GM23338 (cell line): ENCODE measurements at regions not wholly inside any gene's neighbourhood (a gene's known extent, or its start where the extent isn't known, plus 50 kb on each side); places are given as distances from the start of the nearest gene placed in this dataset.

Experiments
- ATAC-seq: fragments of 200-7000 bp; cut with Tn5 transposase; 3 replicates; pipeline ENCODE4 v1.9.1; 2020
- DNase-seq: peaks from one replicate; pipeline ENCODE4 v3.0.0-alpha.2; 2015; ENCODE audit warnings: low spot score
- H2AFZ ChIP-seq: fragments of 200-600 bp; sonication (generic); 2 replicates; pipeline ENCODE4 v1.8.0; 2016; ENCODE audit warnings: antibody characterized with exemption, mild to moderate bottlenecking, moderate library complexity
- H3F3A ChIP-seq: fragments of 200-600 bp; sonication (generic); replicated peaks from 2 replicates; pipeline ENCODE4 v1.8.0; 2017; ENCODE audit warnings: antibody characterized with exemption, mixed run types, low read depth
- H3K27ac ChIP-seq: fragments of 200-600 bp; sonication (generic); 2 replicates; pipeline ENCODE4 v1.6.1; 2016; ENCODE audit warnings: low read depth
- H3K27me3 ChIP-seq: fragments of 200-600 bp; sonication (generic); 2 replicates; pipeline ENCODE4 v1.8.0; 2016; ENCODE audit warnings: mild to moderate bottlenecking, mixed run types, moderate library complexity; ENCODE audit not compliant: insufficient read depth
- H3K36me3 ChIP-seq: fragments of 200-600 bp; sonication (generic); 2 replicates; pipeline ENCODE4 v1.8.0; 2016; ENCODE audit warnings: mild to moderate bottlenecking; ENCODE audit not compliant: insufficient read depth
- H3K4me1 ChIP-seq: fragments of 200-600 bp; sonication (generic); 2 replicates; pipeline ENCODE4 v1.8.0; 2016; ENCODE audit warnings: mild to moderate bottlenecking, moderate library complexity; ENCODE audit not compliant: insufficient read depth
- H3K4me2 ChIP-seq: fragments of 200-600 bp; sonication (generic); 2 replicates; pipeline ENCODE4 v1.7.1; 2017; ENCODE audit warnings: mixed run types
- H3K4me3 ChIP-seq: fragments of 200-600 bp; sonication (generic); 2 replicates; pipeline ENCODE4 v1.6.1; 2016; ENCODE audit warnings: mixed run types
- H3K79me2 ChIP-seq: fragments of 200-600 bp; sonication (generic); replicated peaks from 2 replicates; pipeline ENCODE4 v1.8.0; 2017; ENCODE audit warnings: mild to moderate bottlenecking; ENCODE audit not compliant: insufficient read depth
- H3K9me2 ChIP-seq: fragments of 200-600 bp; sonication (generic); 2 replicates; pipeline ENCODE4 v1.8.0; 2017; ENCODE audit not compliant: insufficient read depth
- H4K20me1 ChIP-seq: fragments of 200-600 bp; sonication (generic); replicated peaks from 2 replicates; pipeline ENCODE4 v1.8.0; 2017; ENCODE audit warnings: mild to moderate bottlenecking; ENCODE audit not compliant: insufficient read depth
- H3K27ac Mint-ChIP-seq: 2 replicates; pipeline ENCODE4 v1.8.0; 2020; ENCODE audit warnings: inconsistent platforms, mild to moderate bottlenecking, moderate library complexity, mixed read lengths
- H3K27me3 Mint-ChIP-seq: 3 replicates; pipeline ENCODE4 v1.8.0; 2022; ENCODE audit warnings: low read depth, mild to moderate bottlenecking, moderate library complexity, mixed read lengths, inconsistent platforms; ENCODE audit not compliant: insufficient read depth, poor library complexity
- H3K36me3 Mint-ChIP-seq: 3 replicates; pipeline ENCODE4 v1.8.0; 2021; ENCODE audit warnings: low read depth, mild to moderate bottlenecking, inconsistent platforms, moderate library complexity, mixed read lengths
- H3K4me1 Mint-ChIP-seq: 3 replicates; pipeline ENCODE4 v1.8.0; 2020; ENCODE audit warnings: mild to moderate bottlenecking, inconsistent platforms, mixed read lengths
- H3K4me3 Mint-ChIP-seq: 3 replicates; pipeline ENCODE4 v1.8.0; 2021; ENCODE audit warnings: moderate library complexity, mild to moderate bottlenecking, inconsistent platforms, mixed read lengths
- H3K9me3 Mint-ChIP-seq: 3 replicates; pipeline ENCODE4 v1.8.0; 2020; ENCODE audit warnings: moderate library complexity, mild to moderate bottlenecking, inconsistent platforms, mixed read lengths
- CTCF ChIP-seq, 2 experiments: fragments of 200-600 bp in 1 of 2; sonication (generic) in 1 of 2; conservative IDR thresholded peaks; 2 replicates each; pipeline versions ENCODE4 v1.5.1 to v1.6.1; 2016 to 2017; ENCODE audit warnings: antibody characterized with exemption in 2 of 2, low read depth in 2 of 2, mild to moderate bottlenecking in 2 of 2, moderate library complexity in 1 of 2
- EZH2 ChIP-seq: fragments of 200-600 bp; sonication (generic); IDR thresholded peaks from one replicate; pipeline ENCODE4 v1.8.0; 2017; ENCODE audit warnings: antibody characterized with exemption, mild to moderate bottlenecking, low read depth; ENCODE audit not compliant: unreplicated experiment
- EZH2phosphoT487 ChIP-seq: fragments of 200-600 bp; sonication (generic); IDR thresholded peaks from one replicate; pipeline ENCODE4 v1.8.1; 2018; ENCODE audit warnings: antibody characterized with exemption; ENCODE audit not compliant: unreplicated experiment
- JUNB ChIP-seq: IDR thresholded peaks from one replicate; pipeline ENCODE4 v1.6.1; 2016; ENCODE audit warnings: antibody characterized with exemption; ENCODE audit not compliant: unreplicated experiment
- NANOG ChIP-seq: IDR thresholded peaks from 2 replicates; pipeline ENCODE4 v1.6.1; 2016; ENCODE audit warnings: antibody characterized with exemption, borderline replicate concordance
- STAT1 ChIP-seq: IDR thresholded peaks from one replicate; pipeline ENCODE4 v1.6.1; 2016; ENCODE audit warnings: antibody characterized with exemption; ENCODE audit not compliant: unreplicated experiment
- ZNF114 ChIP-seq: fragments of 250-450 bp; sonication (Bioruptor Pico); IDR thresholded peaks from 2 replicates; pipeline ENCODE4 v1.5.0; 2020; ENCODE audit warnings: mild to moderate bottlenecking, moderate library complexity
- ZNF331 ChIP-seq: fragments of 250-450 bp; sonication (Bioruptor Pico); IDR thresholded peaks from 2 replicates; pipeline ENCODE4 v1.5.0; 2020; ENCODE audit warnings: low read depth, mild to moderate bottlenecking, moderate library complexity
- TF ChIP-seq, protein P1 (sequence below): IDR thresholded peaks from 2 replicates; pipeline ENCODE4 v1.6.1; 2016; ENCODE audit warnings: antibody characterized with exemption
- TF ChIP-seq, protein P2 (sequence below): fragments of 250-450 bp; sonication (Bioruptor Pico); IDR thresholded peaks from 2 replicates; pipeline ENCODE4 v1.5.0; 2020; ENCODE audit warnings: mild to moderate bottlenecking, moderate library complexity

DNA sequence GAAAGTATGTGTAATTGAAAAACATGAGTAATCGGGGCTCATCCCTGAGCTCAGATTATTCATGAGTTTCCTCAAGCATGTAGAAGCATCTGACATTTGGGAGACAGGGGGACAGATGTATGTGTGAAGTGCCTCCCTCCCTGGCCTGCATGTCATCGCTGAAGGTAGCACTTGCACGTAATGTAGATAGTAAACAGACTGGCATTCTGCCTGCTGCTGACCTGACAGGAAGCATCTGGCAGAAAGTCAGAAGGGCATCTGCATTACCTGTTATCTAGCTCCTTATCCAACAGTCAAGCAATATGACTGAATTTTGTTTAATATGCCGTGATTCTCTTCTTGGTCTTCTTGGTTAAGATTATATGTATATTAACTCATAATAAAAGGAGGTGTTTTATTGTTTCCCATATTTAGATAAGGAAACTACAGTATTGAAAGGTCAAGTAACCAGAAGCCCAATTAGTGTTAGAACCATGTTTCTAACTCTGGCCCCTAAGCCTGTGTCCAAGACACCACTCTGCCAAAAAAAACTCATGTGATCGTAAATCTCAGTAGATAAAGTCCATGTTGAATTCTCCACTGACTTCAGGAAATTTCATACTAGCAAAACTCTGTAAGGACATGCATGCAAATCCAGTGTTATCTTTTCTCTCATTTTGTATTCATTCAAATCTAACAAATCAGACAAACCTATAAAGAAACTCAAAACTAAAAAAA, 918.1 kb upstream of the MBL2 start (continued):
- TF ChIP-seq STAT1, result no peak
- TF ChIP-seq, protein P1, sequence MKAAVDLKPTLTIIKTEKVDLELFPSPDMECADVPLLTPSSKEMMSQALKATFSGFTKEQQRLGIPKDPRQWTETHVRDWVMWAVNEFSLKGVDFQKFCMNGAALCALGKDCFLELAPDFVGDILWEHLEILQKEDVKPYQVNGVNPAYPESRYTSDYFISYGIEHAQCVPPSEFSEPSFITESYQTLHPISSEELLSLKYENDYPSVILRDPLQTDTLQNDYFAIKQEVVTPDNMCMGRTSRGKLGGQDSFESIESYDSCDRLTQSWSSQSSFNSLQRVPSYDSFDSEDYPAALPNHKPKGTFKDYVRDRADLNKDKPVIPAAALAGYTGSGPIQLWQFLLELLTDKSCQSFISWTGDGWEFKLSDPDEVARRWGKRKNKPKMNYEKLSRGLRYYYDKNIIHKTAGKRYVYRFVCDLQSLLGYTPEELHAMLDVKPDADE, result no peak

DNA sequence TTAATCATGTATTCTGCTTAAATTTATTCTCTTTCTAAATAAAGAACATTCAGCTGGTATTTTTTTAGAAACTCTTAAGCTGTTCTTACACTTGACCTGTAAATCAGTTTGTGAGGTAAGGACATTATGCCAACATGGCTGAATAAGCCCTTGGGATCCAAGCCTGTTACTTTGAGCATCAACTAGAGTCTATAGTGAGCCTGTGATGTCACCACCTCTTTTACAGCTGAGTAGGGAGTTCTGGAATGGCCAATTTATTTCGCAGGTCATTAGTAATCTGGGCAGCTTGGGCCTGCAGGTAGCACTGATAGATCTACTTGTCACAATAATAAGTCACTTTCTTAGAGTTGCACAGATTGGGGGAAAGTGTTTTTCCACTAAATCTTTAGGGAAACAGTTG, 915.2 kb upstream of the MBL2 start:
- no peak overlapping the region for H3K27ac ChIP-seq
- Mint-ChIP-seq H3K36me3 (no peaks in the 10 kb centered on the region), H3K9me3 (no peaks in the 10 kb centered on the region), H3K4me3 (no peak overlapping the region), H3K27me3 (no peaks in the 10 kb centered on the region), H3K27ac (no peak overlapping the region), H3K4me1 (no peaks in the 10 kb centered on the region)
- no peak for ATAC-seq
- no peaks in the 10 kb centered on the region for H3K79me2 ChIP-seq
- H3K4me1 ChIP-seq, result no peaks in the 10 kb centered on the region
- no peak overlapping the region for H3K4me2 ChIP-seq
- no peaks in the 10 kb centered on the region; the same call in 1 of the 2 replicates for H3K9me2 ChIP-seq
- H3F3A ChIP-seq, result no peaks in the 10 kb centered on the region
- no peaks in the 10 kb centered on the region for H4K20me1 ChIP-seq
- H3K27me3 ChIP-seq, result no peaks in the 10 kb centered on the region
- H2AFZ ChIP-seq, result no peak overlapping the region
- no peak overlapping the region for H3K4me3 ChIP-seq
- no peak for DNase-seq
- no peaks in the 10 kb centered on the region for H3K36me3 ChIP-seq
- TF ChIP-seq, protein P2, sequence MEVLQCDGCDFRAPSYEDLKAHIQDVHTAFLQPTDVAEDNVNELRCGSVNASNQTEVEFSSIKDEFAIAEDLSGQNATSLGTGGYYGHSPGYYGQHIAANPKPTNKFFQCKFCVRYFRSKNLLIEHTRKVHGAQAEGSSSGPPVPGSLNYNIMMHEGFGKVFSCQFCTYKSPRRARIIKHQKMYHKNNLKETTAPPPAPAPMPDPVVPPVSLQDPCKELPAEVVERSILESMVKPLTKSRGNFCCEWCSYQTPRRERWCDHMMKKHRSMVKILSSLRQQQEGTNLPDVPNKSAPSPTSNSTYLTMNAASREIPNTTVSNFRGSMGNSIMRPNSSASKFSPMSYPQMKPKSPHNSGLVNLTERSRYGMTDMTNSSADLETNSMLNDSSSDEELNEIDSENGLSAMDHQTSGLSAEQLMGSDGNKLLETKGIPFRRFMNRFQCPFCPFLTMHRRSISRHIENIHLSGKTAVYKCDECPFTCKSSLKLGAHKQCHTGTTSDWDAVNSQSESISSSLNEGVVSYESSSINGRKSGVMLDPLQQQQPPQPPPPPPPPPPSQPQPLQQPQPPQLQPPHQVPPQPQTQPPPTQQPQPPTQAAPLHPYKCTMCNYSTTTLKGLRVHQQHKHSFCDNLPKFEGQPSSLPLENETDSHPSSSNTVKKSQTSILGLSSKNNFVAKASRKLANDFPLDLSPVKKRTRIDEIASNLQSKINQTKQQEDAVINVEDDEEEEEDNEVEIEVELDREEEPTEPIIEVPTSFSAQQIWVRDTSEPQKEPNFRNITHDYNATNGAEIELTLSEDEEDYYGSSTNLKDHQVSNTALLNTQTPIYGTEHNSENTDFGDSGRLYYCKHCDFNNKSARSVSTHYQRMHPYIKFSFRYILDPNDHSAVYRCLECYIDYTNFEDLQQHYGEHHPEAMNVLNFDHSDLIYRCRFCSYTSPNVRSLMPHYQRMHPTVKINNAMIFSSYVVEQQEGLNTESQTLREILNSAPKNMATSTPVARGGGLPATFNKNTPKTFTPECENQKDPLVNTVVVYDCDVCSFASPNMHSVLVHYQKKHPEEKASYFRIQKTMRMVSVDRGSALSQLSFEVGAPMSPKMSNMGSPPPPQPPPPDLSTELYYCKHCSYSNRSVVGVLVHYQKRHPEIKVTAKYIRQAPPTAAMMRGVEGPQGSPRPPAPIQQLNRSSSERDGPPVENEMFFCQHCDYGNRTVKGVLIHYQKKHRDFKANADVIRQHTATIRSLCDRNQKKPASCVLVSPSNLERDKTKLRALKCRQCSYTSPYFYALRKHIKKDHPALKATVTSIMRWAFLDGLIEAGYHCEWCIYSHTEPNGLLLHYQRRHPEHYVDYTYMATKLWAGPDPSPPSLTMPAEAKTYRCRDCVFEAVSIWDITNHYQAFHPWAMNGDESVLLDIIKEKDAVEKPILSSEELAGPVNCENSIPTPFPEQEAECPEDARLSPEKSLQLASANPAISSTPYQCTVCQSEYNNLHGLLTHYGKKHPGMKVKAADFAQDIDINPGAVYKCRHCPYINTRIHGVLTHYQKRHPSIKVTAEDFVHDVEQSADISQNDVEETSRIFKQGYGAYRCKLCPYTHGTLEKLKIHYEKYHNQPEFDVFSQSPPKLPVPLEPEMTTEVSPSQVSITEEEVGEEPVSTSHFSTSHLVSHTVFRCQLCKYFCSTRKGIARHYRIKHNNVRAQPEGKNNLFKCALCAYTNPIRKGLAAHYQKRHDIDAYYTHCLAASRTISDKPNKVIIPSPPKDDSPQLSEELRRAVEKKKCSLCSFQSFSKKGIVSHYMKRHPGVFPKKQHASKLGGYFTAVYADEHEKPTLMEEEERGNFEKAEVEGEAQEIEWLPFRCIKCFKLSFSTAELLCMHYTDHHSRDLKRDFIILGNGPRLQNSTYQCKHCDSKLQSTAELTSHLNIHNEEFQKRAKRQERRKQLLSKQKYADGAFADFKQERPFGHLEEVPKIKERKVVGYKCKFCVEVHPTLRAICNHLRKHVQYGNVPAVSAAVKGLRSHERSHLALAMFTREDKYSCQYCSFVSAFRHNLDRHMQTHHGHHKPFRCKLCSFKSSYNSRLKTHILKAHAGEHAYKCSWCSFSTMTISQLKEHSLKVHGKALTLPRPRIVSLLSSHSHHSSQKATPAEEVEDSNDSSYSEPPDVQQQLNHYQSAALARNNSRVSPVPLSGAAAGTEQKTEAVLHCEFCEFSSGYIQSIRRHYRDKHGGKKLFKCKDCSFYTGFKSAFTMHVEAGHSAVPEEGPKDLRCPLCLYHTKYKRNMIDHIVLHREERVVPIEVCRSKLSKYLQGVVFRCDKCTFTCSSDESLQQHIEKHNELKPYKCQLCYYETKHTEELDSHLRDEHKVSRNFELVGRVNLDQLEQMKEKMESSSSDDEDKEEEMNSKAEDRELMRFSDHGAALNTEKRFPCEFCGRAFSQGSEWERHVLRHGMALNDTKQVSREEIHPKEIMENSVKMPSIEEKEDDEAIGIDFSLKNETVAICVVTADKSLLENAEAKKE (CRISPR knock-in tag), result no peak
- TF ChIP-seq, protein P1, result no peak
- TF ChIP-seq CTCF (conservative IDR thresholded peaks at IDR 0.05; ENCODE audit: low read depth in 2 of 2) (no peak), NANOG (no peak), EZH2phosphoT487 (no peak), ZNF331 (CRISPR knock-in tag) (no peak), STAT1 (no peak), ZNF114 (CRISPR knock-in tag) (no peak), EZH2 (no peak), JUNB (no peak)
